GM12875 (cell line): ENCODE measurements at regions not wholly inside any gene's neighbourhood (a gene's known extent, or its start where the extent isn't known, plus 50 kb on each side); places are given as distances from the start of the nearest gene placed in this dataset.

Source experiments
- H3K4me3 ChIP-seq: one replicate; pipeline ENCODE4 v1.5.1; 2011; ENCODE audit warnings: low read depth, low read length, control low read depth
- CTCF ChIP-seq: IDR thresholded peaks from 2 replicates; pipeline ENCODE4 v1.5.1; 2011; ENCODE audit warnings: low read depth, mild to moderate bottlenecking, control low read depth, inconsistent platforms, low read length, moderate library complexity, borderline replicate concordance; ENCODE audit not compliant: insufficient read depth

- H3K4me3 ChIP-seq: no peak overlapping the region
- TF ChIP-seq CTCF: no peak
These were observed 274.9 kb downstream of the FAM181B start for GRCh38 chr11:82458761-82459160.

GRCh38 chr11:82458147-82458546 lies 275.5 kb downstream of the FAM181B start:
- no peak for TF ChIP-seq CTCF

GRCh38 chr11:82450996-82451395 lies 282.7 kb downstream of the FAM181B start:
- H3K4me3 ChIP-seq: no peak overlapping the region
- TF ChIP-seq CTCF: no peak

More at GRCh38 chr11:82458147-82458546, 275.5 kb downstream of the FAM181B start:
- H3K4me3 ChIP-seq: no peak overlapping the region

GRCh38 chr11:82406611-82407010 lies 327.1 kb downstream of the FAM181B start:
- H3K4me3 ChIP-seq: no peak overlapping the region
- no peak for TF ChIP-seq CTCF

- H3K4me3 ChIP-seq: no peak overlapping the region
- TF ChIP-seq CTCF: no peak
These were observed 328.2 kb downstream of the FAM181B start for GRCh38 chr11:82405421-82405820.

GRCh38 chr11:82404981-82405380 lies 328.7 kb downstream of the FAM181B start:
- H3K4me3 ChIP-seq: no peak overlapping the region
- TF ChIP-seq CTCF: no peak

- no peak overlapping the region for H3K4me3 ChIP-seq
- no peak for TF ChIP-seq CTCF
These were observed 329.9 kb downstream of the FAM181B start for GRCh38 chr11:82403640-82404305.
